ENCODE measurements at regions not wholly inside any gene's neighbourhood (a gene's known extent, or its start where the extent isn't known, plus 50 kb on each side); places are given as distances from the start of the nearest gene placed in this dataset.

DNA sequence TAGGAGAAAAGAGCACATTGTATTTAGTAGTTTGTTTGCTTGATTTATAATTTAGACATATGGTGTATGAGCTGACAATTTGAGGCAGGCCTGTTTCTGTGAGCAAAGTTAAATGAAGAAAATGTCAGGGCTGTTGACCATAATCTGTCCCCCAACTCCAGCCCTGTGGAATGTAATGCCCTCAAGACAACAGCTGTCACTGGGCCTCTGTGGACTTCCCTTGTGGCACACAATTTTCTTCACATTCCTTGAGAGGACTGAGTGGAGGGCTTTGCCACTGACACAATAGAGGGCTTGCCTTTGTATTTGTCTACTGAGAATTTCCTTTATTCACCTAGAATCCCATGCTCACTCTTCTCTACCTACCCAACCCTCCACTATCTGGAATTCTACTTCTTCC, 141.2 kb upstream of the CD180 start:
- H3K4me3 ChIP-seq (replicated peaks; ENCODE audit: low read depth, low read length), result no peak overlapping the region
- TF ChIP-seq, protein P1, sequence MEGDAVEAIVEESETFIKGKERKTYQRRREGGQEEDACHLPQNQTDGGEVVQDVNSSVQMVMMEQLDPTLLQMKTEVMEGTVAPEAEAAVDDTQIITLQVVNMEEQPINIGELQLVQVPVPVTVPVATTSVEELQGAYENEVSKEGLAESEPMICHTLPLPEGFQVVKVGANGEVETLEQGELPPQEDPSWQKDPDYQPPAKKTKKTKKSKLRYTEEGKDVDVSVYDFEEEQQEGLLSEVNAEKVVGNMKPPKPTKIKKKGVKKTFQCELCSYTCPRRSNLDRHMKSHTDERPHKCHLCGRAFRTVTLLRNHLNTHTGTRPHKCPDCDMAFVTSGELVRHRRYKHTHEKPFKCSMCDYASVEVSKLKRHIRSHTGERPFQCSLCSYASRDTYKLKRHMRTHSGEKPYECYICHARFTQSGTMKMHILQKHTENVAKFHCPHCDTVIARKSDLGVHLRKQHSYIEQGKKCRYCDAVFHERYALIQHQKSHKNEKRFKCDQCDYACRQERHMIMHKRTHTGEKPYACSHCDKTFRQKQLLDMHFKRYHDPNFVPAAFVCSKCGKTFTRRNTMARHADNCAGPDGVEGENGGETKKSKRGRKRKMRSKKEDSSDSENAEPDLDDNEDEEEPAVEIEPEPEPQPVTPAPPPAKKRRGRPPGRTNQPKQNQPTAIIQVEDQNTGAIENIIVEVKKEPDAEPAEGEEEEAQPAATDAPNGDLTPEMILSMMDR (IDR thresholded peaks at IDR 0.05; ENCODE audit: low read length, missing control alignments), result no peak
- DNase-seq (ENCODE audit: low read depth), result no peak

DNA sequence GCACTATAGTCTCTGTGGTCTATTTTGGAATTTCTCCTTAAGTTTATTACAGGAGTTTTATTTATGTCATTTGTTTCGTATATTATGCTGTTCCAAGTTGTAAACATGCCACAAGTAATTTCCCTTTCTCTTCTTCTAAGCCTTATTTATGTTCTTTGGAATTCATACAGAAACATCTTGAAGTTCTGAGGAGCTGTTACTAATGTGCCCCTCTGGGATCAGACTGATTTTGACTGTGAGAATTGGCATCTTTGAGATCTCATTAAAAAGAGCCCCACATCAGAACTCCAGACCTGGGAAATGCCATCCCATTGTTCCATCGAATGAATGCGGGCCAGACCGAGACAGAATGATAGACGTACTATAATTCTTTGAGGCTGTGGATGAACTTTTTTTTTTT, 138.8 kb upstream of the CD180 start:
- H3K4me3 ChIP-seq (replicated peaks; ENCODE audit: low read depth, low read length), result no peak overlapping the region
- TF ChIP-seq, protein P1 (IDR thresholded peaks at IDR 0.05; ENCODE audit: low read length, missing control alignments), result no peak
- DNase-seq (ENCODE audit: low read depth), result no peak

DNA sequence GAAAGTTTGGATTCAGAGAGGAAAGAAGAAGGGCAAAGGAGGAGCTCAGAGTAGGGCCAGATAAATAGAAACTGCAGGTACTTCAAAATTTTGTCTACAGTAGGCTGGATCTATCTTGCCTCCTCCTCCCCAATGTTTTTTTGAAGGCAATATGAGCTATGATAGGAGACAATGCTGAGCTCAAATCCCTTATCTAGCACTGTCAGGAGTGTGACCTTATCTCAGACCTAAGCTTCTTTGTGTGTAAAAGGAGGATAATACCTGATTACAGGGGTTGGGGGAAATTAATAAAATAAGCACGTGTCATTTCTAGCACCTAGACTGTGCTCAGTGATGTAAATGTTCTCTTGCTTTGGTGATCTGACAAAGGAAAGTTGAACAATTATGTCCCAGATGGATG, 137.8 kb upstream of the CD180 start:
- TF ChIP-seq, protein P1 (IDR thresholded peaks at IDR 0.05; ENCODE audit: low read length, missing control alignments), result no peak
- DNase-seq (ENCODE audit: low read depth), result no peak
- no peak overlapping the region for H3K4me3 ChIP-seq (replicated peaks; ENCODE audit: low read depth, low read length)

DNA sequence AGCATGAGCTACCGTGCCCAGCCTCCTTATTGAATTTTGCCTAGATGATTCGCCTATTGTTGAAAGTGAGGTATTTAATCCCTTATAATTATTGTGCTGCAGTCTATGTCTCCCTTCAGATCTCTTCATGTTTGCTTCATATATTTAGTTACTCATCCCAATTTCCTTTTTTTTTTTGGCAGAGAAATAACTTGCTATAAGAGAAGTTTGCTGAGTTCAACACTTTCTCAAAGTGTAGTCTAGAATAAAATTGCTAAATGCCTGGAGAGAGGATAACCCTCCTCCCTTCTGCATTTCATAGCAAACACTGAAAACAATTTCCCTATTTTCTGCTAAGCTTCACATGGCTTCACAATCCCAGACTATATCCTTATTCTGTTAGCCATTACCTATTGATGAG, 136.6 kb upstream of the CD180 start:
- TF ChIP-seq, protein P1 (IDR thresholded peaks at IDR 0.05; ENCODE audit: low read length, missing control alignments), result no peak
- no peak for DNase-seq (ENCODE audit: low read depth)

DNA sequence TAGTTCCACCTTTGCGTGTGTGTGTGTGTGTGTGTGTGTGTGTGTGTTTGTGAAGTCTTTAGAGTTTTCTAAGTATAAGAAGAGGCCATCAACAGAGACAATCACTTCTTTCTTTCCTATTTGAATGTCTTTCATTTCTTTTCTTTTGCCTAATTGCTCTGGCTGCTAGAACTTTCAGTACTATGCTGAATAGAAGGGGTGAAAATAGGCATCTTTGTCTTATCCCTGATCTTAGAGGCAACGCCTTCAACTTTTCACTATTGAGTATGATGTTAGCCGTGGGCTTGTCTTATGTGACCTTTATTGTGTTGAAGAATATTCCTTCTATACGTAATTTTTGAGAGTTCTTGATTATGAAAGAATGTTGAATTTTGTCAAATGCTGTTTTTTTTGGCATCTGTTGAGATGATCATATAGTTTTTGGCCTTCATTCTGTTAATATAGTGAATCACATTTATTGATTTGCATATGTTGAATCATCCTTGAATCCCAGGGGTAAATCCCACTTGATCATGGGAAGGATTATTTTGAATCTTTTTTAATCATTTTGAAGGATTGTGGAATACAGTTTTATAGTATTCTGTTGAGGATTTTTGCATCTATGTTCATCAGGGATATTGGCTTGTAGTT, 134.8 kb upstream of the CD180 start:
- H3K4me3 ChIP-seq (replicated peaks; ENCODE audit: low read depth, low read length), result no peak overlapping the region
- DNase-seq (ENCODE audit: low read depth), result no peak
- TF ChIP-seq, protein P1 (IDR thresholded peaks at IDR 0.05; ENCODE audit: low read length, missing control alignments), result no peak

More for the DNA sequence above, 136.6 kb upstream of the CD180 start:
- no peak overlapping the region for H3K4me3 ChIP-seq (replicated peaks; ENCODE audit: low read depth, low read length)

DNA sequence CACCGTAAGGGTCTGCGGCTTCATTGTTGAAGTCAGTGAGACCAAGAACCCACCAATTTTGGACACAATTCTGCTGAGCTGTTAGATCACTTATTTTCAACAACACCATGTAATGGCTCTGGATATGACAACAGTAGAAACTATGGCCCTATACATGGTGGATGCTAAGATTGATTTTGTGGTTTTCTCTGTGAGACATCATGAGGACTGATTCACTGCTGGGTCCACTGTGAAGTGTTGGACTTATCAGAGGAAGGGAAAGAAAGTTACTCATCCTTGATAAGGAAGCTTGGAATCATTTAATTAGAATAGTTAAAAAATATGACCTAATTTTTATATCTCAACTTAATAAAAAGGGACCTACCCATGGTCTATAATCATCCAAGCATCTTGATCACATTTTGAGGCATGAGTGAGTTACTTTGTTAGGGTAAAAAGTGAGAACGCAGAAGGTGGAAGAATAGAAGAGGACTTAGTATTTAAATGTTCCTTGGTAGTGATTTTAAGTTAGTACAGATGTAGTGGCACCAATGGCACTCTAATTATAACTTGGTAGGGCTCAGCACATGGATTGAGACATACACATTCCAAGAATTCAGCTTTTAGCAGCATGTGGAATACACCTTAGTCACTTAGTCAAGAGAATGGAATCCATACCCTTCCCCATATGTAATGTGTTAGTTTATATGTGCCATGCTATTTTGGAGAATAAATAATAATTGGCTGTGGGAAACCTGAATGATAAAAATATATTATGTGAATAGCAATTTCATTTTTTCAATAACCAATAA, 123.5 kb upstream of the CD180 start:
- TF ChIP-seq, protein P1 (IDR thresholded peaks at IDR 0.05; ENCODE audit: low read length, missing control alignments), result no peak
- no peak overlapping the region for H3K4me3 ChIP-seq (replicated peaks; ENCODE audit: low read depth, low read length)
- DNase-seq (ENCODE audit: low read depth), result no peak
